A673 (cell line): ENCODE measurements at regions not wholly inside any gene's neighbourhood (a gene's known extent, or its start where the extent isn't known, plus 50 kb on each side); places are given as distances from the start of the nearest gene placed in this dataset.

Source experiments
- BruUV-seq: library from RNA; stranded (reverse); fragments of 400-500 nt; replicated peaks from 2 replicates; lab custom pipeline; 2021; lab: Mats Ljungman, UMichigan
- CTCF ChIA-PET: fragments of 300-600 bp; sonication (Branson Sonifier 250); formaldehyde crosslinking; loops from one replicate; lab custom pipeline; 2022; ENCODE audit warnings: antibody characterized with exemption; lab: Charles Lee
- POLR2A ChIA-PET: fragments of 300-600 bp; sonication (Branson Sonifier 250); formaldehyde crosslinking; loops from one replicate; lab custom pipeline; 2022; ENCODE audit warnings: antibody characterized with exemption; ENCODE audit not compliant: low non-redundant PET; lab: Charles Lee
- DNase-seq: peaks from one replicate; pipeline ENCODE4 v3.0.0-alpha.2; 2015; ENCODE audit warnings: low spot score
- H3K27ac ChIP-seq: fragments of 200-600 bp; sonication (generic); 2 replicates; pipeline ENCODE4 v1.5.1; 2016; ENCODE audit warnings: mixed run types, low read depth, mild to moderate bottlenecking, mixed read lengths, antibody characterized with exemption, low read length; ENCODE audit not compliant: poor library complexity, severe bottlenecking
- H3K27me3 ChIP-seq: fragments of 200-600 bp; sonication (generic); replicated peaks from 2 replicates; pipeline ENCODE4 v1.6.1; 2017; ENCODE audit warnings: mixed run types, low read depth, mild to moderate bottlenecking, mixed read lengths, antibody characterized with exemption, low read length; ENCODE audit not compliant: insufficient read depth, poor library complexity
- H3K36me3 ChIP-seq: fragments of 200-600 bp; sonication (generic); 2 replicates; pipeline ENCODE4 v1.6.1; 2016; ENCODE audit warnings: mixed run types, mild to moderate bottlenecking, mixed read lengths, antibody characterized with exemption, low read length; ENCODE audit not compliant: insufficient read depth, poor library complexity, severe bottlenecking
- H3K4me1 ChIP-seq: fragments of 200-600 bp; sonication (generic); 2 replicates; pipeline ENCODE4 v1.6.1; 2017; ENCODE audit warnings: mixed run types, mild to moderate bottlenecking, mixed read lengths, antibody characterized with exemption, low read length; ENCODE audit not compliant: insufficient read depth, poor library complexity, severe bottlenecking
- H3K4me3 ChIP-seq: fragments of 200-600 bp; sonication (generic); 2 replicates; pipeline ENCODE4 v1.5.1; 2016; ENCODE audit warnings: low read depth, mixed run types, mild to moderate bottlenecking, mixed read lengths, low read length; ENCODE audit not compliant: poor library complexity, severe bottlenecking
- H3K9me3 ChIP-seq: fragments of 200-600 bp; sonication (generic); 2 replicates; pipeline ENCODE4 v1.6.1; 2016; ENCODE audit warnings: mixed run types, low read depth, mild to moderate bottlenecking, mixed read lengths, antibody characterized with exemption, low read length; ENCODE audit not compliant: poor library complexity, severe bottlenecking
- CTCF ChIP-seq: fragments of 300-800, 200-600 bp; sonication (generic); conservative IDR thresholded peaks from 2 replicates; pipeline ENCODE4 v1.5.1; 2017; ENCODE audit warnings: low read depth, mild to moderate bottlenecking, antibody characterized with exemption, low read length, moderate library complexity, mixed read lengths
- EZH2 ChIP-seq: fragments of 200-600 bp; sonication (generic); IDR thresholded peaks from 2 replicates; pipeline ENCODE4 v1.6.1; 2017; ENCODE audit warnings: borderline replicate concordance, low read depth, mild to moderate bottlenecking, mixed read lengths, antibody characterized with exemption, low read length; ENCODE audit not compliant: poor library complexity, severe bottlenecking
- intact Hi-C: fragments of 100-400 bp; cut with micrococcal nuclease; formaldehyde crosslinking; loops from one replicate; pipeline ENCODE4 v1.10.0; 2022; ENCODE audit not compliant: unreplicated experiment

GRCh38 chr3:139772539-139773500 lies 95.0 kb upstream of the NMNAT3 start:
- no peaks in the 10 kb centered on the region for H3K9me3 ChIP-seq
- BruUV-seq = no TSS peak
- TF ChIP-seq EZH2 (no peak), CTCF (no peak)
- intact Hi-C loops = no loop called here
- CTCF ChIA-PET = no interaction called here
- H3K27me3 ChIP-seq = no peaks in the 10 kb centered on the region
- no peaks in the 10 kb centered on the region for H3K4me1 ChIP-seq
- no peak overlapping the region for H3K27ac ChIP-seq
- H3K36me3 ChIP-seq = no peaks in the 10 kb centered on the region
- POLR2A ChIA-PET = no interaction called here
- no peak for DNase-seq
- no peak overlapping the region for H3K4me3 ChIP-seq

- CTCF ChIA-PET = no interaction called here
- POLR2A ChIA-PET = no interaction called here
- H3K9me3 ChIP-seq = no peaks in the 10 kb centered on the region
- H3K4me1 ChIP-seq = no peaks in the 10 kb centered on the region
- H3K27me3 ChIP-seq = no peaks in the 10 kb centered on the region
- H3K4me3 ChIP-seq = no peak overlapping the region
- no TSS peak for BruUV-seq
- no peak for DNase-seq
- H3K36me3 ChIP-seq = no peaks in the 10 kb centered on the region
- no peak overlapping the region for H3K27ac ChIP-seq
- intact Hi-C loops = no loop called here
- TF ChIP-seq CTCF (no peak), EZH2 (no peak)
Measured at GRCh38 chr3:139771331-139771730, 93.6 kb upstream of the NMNAT3 start.

- no peaks in the 10 kb centered on the region for H3K4me1 ChIP-seq
- ChIA-PET CTCF (no interaction called here), POLR2A (no interaction called here)
- no peak overlapping the region for H3K4me3 ChIP-seq
- DNase-seq = no peak
- no peak overlapping the region for H3K27ac ChIP-seq
- H3K9me3 ChIP-seq = no peaks in the 10 kb centered on the region
- H3K27me3 ChIP-seq = no peaks in the 10 kb centered on the region
- H3K36me3 ChIP-seq = no peaks in the 10 kb centered on the region
- BruUV-seq = no TSS peak
- intact Hi-C loops = no loop called here
- TF ChIP-seq EZH2 = no peak
- no peak for TF ChIP-seq CTCF
Measured at GRCh38 chr3:139770577-139770976, 92.8 kb upstream of the NMNAT3 start.
